SU-DHL-6 (cell line): ENCODE measurements at regions not wholly inside any gene's neighbourhood (a gene's known extent, or its start where the extent isn't known, plus 50 kb on each side); places are given as distances from the start of the nearest gene placed in this dataset.

Experiments used
- CTCF ChIP-seq: fragments of 200-600 bp; sonication (generic); IDR thresholded peaks from one replicate; pipeline ENCODE4 v1.5.1; 2017; ENCODE audit warnings: antibody characterized with exemption, mild to moderate bottlenecking, low read length, moderate library complexity; ENCODE audit not compliant: insufficient read depth, poor library complexity, severe bottlenecking
- EZH2phosphoT487 ChIP-seq: fragments of 200-600 bp; sonication (generic), shearing (Covaris generic); conservative IDR thresholded peaks from 2 replicates; pipeline ENCODE4 v1.6.1; 2018; ENCODE audit warnings: mild to moderate bottlenecking, antibody characterized with exemption, low read length, moderate library complexity, mixed read lengths

- no peak for TF ChIP-seq EZH2phosphoT487
- no peak for TF ChIP-seq CTCF
These were observed 406.3 kb downstream of the NPIPA8 start for GRCh38 chr16:17930280-17930679.
